Stimulated activated CD4-positive, alpha-beta T cell treated with anti-CD3 and anti-CD28 coated beads, Interleukin-15, amount 100 ng/mL, for 24 hours (primary cell): ENCODE measurements at regions not wholly inside any gene's neighbourhood (a gene's known extent, or its start where the extent isn't known, plus 50 kb on each side); places are given as distances from the start of the nearest gene placed in this dataset.

Experiments used
- DNase-seq: peaks from one replicate; pipeline ENCODE4 v3.0.0-alpha.2; 2020

DNA sequence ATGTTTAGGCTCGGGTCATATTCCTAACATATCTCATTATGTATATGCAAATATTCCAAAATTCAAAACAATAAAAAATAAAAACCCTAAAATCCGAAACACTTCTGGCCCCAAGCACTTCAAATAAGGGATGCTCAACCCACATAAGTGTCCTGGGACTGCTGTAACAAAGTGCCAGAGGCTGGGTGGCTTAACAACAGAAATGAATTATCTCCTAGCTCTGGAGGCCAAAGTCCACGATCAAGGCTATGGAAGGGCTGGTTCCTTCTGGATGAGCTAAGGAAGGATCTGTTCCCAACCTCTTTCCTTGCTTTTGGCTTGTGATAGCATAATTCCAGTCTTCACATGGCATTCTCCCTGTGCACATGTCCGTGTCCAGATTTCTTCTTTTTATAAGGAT, 181.6 kb upstream of the NFE2L3 start:
- DNase-seq = no peak

DNA sequence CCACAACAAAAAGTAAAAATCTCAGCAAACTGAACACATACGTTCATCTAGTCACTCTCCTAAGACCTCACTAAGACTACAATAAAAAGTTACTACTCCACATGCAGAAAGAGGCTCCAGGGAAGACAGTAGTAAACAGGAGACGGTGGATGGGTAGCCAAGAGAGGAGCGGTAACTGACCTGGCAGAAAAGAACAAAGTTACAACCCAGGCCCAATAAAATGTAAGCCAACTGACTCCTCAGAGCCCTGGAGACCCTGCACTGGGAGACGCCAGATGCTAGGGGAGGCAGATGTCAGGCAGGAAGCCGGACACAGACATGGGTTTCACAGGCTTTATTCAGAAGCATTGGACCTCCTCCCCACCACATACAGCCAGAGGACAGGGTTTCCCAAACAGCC, 181.1 kb upstream of the NFE2L3 start:
- DNase-seq = no peak

DNA sequence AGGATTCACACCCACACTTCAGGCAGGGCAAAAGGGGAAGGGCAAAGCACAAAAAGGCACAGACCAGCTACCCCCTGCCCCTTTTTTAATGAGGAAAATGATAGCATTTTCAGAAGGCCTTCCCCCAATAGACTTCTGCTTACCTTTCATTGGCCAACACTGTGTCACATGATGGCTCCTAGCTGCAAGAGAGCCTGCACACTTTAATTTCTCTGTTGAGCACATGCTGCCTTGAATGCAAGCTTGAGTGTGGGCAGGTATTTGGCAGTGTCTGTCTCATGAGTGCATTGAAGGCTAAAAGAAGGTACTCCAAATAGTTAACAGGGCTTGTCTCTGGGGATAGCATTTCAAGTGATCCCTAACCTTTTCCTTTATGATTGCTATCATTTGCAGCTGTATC, 175.4 kb upstream of the NFE2L3 start:
- DNase-seq = no peak

DNA sequence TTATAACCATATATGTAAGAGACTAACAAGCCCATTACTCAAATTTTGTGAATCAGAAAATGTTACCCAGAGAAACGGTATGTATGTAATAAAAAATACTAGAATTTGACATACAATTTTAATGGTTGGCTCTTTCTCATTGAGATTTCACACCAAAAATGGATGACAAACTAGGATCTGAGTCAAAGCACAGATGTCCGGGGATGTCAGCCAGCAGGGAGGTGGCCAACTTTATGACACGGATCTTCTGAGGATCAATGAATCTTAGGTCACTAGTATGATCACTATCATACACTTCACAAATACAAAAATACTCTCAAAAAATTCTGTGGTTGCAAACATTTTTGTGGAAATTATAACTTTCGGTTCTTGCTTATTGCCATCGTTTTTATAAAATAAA, 173.5 kb upstream of the NFE2L3 start:
- DNase-seq = no peak

DNA sequence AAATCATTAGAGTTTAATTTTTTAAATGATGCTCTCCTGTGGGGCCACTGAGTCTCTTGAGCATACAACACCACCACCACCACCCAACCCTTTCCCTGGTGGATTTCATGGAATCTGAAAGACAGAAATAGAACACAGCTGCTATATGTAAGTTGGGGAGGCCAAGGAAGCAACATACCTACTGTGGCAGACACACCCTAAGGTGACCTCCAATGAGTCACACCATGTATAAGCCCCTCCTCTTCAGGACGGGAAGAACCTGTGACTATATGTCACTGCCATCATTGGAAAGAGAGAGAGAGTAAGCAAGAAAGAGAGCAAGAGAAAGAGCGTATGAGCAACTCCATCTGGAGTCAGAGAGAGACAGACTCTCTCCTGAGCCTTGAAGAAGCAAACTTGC, 172.4 kb upstream of the NFE2L3 start:
- DNase-seq = no peak

DNA sequence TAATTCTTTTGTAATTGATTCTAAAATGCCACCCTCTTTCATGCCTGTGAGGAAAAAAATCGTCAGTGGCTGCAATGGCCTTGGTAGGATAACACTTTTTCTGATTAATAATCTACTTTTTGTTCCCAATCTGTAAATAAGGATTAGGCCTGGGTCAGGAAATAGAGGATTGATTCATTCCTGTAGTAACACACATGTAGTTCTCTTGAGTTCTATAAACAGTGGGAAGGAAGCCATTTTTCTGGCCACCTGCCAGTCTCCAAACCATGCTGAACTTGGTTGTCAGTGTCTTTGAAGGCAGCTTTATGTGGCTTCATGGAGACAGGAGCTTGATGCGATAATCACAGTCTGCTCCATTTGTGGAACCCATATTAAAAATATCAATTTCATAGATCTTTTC, 169.3 kb upstream of the NFE2L3 start:
- no peak for DNase-seq

DNA sequence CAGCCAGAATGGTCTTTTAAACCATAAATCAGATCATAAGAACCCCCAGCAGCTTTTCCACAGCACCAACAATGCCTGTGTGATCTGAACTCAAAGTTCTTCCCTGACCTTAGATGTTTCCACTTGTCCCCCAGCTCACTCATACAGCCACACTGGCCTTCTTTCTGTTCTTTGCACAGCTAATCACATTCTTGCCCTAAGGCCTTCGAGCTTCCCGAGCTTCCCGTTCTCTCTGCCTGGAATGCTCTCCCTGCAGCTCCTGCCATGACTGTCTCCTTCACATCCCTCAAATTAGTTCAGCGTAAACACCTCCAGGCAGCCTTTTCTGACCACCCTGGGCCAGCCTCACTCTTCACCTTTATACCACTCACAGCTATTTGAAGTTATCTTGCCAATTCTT, 166.8 kb upstream of the NFE2L3 start:
- DNase-seq = no peak

DNA sequence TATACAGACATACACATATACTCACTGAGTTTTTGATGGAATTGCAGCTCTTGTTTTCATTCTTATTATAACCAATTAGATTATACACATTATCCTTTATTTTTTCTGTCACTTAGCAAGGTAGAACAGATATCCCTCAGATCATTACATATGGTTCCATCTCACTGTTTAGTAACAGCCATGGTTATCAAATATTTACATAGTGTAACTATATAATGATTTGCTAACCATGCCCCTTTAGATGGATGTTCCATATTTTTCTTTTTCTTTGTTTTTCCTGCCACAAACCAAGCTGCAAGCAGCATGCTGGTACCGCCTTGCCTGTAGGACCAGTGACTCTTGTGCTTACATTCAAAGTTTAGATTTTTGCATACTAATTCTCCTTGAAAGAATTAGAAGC, 163.4 kb upstream of the NFE2L3 start:
- no peak for DNase-seq

DNA sequence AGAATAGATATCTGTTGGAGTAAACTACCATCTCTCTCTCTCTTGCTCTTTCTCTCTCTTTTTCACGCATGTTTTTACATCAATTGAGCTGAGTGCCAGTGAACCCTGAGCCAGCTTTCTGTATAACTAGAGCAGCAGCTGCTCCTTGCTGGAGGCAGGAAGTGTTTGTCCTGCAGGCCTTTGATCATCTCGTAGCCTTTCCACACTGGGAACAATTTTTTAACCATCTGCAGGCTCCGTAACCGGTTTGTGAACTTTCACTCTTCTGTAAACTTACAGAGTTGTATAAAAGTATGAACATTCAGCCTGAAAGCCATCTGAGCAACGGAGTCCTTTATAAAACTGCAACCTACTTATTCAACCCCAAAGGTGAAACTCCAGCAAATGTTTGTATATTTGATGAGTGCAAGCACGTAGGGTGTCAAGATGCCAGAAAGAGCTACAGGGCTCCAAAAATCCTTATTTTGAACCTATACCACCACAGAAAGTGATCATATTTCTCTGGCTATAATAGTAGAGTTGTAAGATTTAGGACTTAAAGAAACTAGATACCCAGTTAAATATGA, 162.8 kb upstream of the NFE2L3 start:
- DNase-seq = no peak

DNA sequence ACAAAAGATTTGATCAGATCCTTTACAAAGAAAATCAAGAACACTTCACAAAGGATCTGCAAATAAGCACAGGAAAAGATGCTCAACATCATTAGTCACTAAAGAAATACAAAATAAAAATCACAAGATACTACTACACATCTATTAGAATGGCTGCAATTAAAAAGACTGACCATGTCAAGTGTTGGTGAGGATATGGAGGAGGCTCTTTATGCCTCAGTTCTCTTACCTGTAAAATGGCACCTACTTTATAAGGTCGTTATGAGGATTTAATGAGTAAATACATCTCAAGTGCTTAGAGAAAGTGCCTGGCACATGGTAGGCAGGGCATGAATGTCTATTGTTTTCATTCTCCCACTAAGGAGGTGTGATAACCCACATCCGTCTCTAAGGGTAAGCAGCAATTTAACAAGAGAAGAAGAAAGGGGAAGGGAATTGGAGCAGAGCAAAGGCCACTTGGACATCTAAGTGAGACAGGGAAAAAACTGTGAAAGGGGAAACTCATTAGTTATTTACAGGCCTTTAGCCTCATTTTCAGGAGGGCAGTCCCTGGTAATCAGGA, 157.5 kb upstream of the NFE2L3 start:
- DNase-seq = no peak

DNA sequence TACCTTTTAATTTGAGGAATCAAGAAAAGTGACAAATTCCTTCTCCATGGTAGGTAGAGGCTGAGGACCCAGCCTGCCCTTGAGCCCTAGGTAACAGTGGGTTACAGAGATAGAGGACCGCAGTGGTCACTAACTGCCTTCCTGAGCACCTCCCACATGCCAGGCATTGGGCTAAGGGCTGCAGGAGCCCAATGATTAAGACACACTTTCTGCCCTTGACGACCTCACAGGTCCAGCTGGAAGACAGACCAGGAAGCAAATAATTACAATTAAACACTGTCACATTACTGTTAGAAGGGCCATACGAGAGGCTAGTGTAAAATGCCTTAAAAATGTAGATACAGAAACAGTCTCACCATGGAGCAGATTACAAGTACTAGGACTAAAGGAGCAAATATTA, 156.8 kb upstream of the NFE2L3 start:
- DNase-seq = no peak

DNA sequence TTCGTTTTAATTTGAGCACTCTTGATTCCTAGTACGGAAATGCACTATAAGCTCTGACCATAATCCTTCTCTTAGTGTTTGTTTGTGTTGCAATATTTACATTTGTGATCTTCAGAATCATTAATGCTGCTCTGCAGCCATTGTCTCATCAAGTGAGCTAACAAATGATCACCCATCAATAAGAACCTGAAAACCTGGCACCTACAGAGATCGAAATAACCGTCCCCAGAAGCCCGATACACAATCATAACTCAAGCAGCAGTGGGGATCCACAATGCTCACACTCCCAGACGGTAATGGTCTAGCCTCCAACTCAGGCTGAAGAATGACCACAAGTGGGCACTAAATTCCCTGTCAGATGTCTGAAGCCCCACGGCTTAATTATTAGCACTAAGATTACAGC, 156.0 kb upstream of the NFE2L3 start:
- no peak for DNase-seq

DNA sequence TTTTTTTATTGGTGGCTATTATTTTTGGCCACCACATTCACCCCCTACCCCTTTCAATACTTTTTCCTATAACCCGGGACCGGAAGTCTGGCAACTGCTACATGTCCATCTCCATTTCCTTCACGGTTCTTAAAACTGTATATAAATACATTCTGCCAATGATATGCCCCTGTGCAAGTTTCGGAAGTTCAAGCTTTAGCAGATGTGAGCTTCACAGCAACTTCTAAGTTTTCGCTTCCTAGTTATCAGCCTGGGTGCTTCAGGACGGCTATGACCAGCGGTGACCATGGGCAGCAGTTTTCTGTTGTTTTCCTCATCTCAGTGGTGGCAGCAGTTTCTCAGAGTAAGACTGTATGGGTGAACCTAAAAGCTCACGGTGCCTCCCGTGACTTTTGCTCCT, 153.5 kb upstream of the NFE2L3 start:
- no peak for DNase-seq

DNA sequence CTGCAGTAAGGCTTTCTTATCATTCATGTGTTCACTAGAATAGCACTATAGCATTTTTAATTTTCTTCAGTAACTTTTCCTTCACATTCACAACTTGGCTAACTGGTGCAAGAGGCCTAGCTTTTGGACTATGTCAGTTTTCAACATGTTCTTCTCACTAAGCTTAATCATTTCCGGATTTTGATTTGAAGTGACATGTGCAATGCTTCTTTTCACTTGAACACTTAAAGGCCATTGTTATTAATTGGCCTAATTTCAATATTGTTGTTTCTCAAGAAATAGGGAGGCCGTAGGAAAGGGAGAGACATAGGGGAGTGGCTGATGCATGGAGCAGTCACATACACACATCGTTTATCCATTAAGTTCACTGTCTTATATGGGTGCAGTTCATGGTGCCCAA, 151.2 kb upstream of the NFE2L3 start:
- DNase-seq = no peak

DNA sequence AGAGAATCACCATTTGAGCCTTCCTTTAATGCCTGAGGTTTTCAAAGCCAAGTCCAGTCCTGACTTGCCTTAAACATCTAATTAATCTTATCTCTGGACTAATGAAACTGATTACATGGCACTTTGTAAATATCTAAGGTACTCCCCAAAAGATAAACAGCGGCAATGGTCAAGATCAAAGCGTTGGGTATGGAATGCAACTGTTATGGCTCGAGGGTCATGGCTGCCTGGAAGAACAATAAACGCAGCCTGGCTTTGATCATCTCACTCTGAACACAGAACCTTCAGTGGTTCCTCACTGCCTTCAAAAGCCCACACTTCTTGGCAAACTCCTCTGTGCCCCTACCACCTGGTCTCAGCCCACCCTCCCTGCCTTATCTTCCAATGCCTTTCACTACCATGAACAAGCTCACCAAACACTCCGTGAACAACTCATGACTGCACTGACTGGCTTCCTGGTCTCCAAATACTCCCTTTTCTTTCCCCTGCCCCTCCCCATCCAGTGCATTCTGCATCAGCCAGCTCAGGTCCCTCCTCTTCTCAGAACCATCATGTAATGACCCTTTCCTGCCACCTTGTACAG, 150.2 kb upstream of the NFE2L3 start:
- DNase-seq = no peak

DNA sequence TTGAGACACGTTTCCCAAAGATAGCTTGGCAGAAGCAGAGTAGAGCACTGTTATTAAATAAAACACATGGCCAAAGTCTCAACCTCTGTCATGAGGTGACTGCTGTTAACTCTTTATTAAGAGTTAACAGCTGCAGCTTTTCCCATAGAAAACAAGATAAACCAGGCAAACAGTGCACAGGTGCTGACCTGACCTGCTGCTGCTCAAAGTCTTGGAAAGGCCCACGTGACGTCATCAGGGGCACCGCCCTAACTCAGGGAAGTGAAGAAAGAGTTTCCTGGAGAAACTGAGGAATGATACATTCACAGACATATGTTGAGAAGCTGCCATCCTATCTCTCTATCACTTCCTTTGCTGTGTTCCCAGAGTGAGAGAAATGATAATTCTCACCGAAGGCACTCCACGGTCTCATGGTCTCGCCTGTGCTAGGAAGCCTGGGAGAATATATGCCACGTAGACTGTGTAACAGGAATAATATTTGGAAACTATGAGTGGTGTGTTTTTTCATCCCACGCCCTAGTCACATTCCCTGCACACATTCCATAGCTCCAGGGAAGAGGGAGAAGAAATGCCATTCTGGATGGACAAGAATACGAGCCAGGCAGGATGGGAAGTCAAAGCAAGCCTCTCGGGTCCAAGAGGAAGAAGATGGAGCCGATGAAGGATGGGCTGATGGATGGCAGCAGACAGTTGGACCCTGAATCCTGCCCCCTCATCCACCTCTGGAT, 146.2 kb upstream of the NFE2L3 start:
- DNase-seq = no peak

DNA sequence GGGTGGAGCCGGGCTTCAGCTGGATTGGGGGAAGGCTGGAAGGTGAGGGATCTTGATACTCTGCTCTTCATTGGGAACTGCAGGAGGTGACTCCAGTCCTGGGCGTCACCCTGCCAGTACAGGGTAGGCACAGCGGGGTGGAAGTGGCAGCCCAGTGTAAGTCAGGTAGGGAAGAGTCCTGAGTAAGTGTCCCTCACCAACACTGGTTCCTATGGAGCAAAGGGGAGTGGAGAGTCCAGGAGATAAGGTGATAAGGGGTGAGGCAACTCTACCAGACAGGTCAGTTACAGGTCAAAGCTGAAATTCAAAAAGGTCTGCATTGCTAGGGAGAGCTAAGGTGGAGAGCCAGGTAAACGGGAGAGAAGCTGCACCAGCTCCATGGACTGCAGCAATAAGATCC, 145.6 kb upstream of the NFE2L3 start:
- DNase-seq = no peak

DNA sequence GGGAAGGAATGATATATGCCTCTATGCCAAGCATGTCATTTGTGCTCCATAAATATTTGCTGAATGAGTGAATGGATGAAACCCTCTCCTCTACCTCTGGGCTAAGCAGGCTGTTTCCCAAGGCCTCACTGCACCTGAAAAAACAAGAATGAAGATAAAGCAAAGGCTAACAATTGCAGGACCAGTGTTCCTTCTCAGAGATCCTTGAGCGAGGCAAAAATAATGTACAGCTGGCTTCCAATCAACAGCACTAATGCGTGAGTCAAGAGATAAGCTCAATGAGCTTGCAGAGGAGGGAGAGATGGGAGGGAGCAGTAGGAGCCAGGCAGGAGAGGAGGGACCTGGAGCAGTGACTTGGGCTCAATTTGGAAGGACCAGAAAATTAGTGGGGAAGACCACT, 144.5 kb upstream of the NFE2L3 start:
- no peak for DNase-seq

DNA sequence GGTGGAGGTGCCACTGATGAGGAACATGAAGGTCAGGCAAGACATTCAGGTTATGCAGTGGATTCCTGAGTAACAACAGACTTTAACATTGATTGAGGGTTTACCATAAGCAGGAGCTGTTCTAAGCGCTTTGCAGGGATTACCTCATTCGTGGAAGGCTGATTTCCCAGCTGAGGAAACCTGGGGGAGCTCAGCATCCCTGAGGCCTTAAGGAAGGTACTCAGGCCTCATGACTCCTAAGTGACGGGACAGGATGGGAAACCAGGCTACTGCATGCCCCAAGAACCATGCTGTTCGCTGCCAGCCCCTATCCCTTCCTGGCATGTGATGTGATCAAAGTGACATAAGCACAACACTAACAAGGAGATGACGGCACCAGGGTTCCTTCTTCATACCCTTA, 143.6 kb upstream of the NFE2L3 start:
- no peak for DNase-seq

DNA sequence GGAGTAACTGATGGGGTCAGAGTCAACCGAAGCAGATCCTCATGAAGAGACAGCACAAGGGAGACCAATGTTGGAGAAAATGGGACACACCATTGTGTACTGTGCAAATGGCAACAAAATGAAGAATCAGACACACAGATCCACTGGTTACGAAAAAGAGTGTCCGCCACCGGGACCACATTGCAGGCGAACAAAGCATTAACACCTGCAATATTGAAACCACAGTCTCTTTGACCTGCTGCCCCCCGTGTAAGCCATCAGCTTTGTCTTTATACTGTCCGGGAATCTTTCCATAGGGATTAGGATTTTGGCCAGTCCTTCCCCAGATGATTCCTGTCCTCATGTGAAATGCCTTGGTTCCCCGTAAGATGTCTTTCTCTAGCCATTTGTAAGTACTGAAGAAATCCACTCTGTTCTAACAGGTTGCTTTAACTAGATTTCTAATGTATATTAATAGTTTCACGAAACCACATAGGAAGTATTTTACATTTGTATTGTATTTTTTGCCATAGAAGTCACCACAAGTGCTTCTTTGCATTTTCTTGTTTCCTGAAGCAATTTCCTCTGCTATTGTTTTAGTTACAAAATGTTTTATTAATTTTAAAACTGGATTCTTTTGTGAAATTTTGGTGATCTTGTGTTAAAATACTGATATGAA, 140.8 kb upstream of the NFE2L3 start:
- DNase-seq = no peak

DNA sequence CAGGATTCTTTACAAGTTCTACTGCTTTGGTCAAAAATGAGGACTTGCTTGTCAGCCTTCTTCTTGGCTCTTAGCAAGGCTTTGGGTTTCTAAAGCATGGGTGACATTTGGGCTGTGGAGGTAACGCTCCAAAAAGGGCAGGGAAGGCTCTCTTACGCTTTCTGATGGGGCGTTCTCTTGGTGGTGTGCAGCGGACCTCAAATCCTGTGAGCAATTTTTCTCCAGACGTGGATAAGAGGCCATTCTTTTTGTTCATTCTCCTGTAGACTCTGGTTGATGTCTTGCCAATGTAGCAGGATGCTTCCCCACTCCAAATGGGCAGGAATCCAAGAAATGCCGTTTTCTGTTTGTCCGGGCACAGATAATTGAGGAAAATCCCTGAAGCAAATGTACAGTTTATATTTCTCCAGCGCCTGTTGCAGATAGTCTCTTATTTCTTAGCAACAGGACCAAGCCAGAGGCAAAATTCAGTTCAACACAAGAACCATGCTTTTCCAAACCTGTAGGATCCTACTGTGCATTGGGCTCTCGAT, 138.4 kb upstream of the NFE2L3 start:
- no peak for DNase-seq

DNA sequence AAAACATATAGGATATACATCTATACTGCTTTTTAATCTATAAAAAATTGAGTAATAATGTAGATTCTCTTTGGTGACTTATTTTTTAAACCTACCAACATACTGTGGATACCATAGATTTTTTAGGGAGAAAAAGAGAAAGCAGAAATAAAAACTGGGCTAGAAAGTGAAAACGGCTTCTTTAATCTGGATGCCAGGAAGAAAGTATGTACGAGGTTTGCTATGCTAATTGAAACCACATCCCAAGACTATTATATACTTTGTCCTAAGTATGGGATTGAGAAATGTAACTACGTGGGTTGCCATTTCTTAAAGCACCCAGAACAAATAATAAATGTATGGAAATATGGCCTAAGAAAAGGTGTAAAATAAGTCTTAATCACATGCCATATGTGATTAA, 129.0 kb upstream of the NFE2L3 start:
- DNase-seq = no peak

DNA sequence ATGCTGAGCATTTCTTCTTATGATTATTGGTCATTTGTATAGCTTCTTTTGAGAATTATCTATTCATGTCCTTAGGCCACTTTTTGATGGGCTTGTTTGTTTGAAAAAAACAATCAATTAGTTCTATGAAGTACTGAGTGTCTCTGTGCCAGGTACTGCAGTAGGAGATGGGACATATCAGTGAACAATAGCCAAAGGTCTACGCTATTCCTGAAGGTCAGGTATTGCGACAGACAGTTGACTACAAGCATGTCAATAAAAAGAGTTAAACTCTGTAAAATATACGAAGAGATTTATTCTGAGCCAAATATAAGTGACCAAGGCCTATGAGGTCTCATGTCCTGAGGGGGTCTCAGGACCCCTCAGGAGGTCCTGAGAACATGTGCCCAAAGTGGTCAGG, 122.1 kb upstream of the NFE2L3 start:
- DNase-seq = no peak

DNA sequence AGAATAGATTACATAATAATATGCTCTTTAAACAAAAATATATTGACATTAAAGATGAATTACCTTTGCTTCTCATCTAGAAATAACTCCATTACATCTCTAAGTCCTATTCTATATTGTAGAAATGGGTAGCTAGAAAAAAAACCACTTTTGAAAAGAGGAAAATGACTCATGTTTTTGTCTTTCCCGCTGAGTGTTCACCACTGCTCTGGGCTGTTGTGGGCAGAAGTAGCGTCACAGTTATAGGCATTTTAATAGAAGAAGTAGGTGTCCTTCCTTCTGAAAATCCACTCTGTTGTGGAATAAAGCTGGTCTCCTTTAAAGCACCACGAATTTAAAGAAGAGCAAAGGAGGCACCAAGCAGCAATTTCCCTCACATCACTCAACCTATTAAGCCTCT, 117.6 kb upstream of the NFE2L3 start:
- peak; percentile 8 for DNase-seq
